Body of pancreas (tissue), 4 donors: ENCODE measurements at regions not wholly inside any gene's neighbourhood (a gene's known extent, or its start where the extent isn't known, plus 50 kb on each side); places are given as distances from the start of the nearest gene placed in this dataset.

Experiments used
- POLR2A ChIP-seq, 3 donors: fragments of 450-650 bp; IDR thresholded peaks; one replicate each; pipeline ENCODE4 v1.6.1; 2016; ENCODE audit warnings: antibody characterized with exemption in 3 of 3, mild to moderate bottlenecking in 2 of 3
- TF ChIP-seq, protein P1 (sequence below), 7 experiments: fragments of 450-650 bp in 4 of 7; fragments of 200-600 bp in 3 of 7; sonication (generic) in 3 of 7; IDR thresholded peaks; one replicate each; pipeline ENCODE4 v1.5.1; 2016 to 2019; ENCODE audit warnings: antibody characterized with exemption in 7 of 7

DNA sequence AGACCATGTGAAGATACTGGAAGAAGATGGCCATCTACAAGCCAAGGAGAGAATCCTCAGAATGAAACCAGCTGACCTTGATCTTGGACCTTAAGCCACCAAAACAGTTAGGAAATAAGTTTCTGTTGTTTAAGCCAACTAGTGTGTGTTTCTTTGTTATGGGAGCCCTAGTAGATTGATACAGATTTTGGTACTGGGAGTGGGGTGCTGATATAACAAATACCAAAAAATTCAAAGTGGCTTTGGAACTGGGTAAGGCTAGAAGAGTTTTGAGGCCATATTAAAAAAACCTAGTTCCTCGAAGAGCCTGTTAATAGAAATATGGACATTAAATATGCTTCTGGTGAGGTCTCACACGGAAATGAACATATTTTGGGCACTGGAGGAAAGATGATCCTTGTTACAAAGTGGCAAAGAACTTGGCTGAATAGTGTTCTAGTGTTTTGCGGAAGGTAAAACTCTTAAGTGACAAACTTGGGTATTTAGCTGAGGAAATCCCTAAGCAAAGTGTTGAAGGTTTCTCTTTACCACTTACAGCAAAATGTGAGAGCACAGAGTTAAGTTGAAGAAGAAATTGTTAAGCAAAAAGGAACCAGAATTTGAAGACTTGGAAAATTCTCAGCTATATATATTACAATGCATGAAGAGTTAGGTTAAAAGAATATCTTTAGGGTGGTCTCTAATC is 55.1 kb upstream of the CD83 start:
- TF ChIP-seq, protein P1, sequence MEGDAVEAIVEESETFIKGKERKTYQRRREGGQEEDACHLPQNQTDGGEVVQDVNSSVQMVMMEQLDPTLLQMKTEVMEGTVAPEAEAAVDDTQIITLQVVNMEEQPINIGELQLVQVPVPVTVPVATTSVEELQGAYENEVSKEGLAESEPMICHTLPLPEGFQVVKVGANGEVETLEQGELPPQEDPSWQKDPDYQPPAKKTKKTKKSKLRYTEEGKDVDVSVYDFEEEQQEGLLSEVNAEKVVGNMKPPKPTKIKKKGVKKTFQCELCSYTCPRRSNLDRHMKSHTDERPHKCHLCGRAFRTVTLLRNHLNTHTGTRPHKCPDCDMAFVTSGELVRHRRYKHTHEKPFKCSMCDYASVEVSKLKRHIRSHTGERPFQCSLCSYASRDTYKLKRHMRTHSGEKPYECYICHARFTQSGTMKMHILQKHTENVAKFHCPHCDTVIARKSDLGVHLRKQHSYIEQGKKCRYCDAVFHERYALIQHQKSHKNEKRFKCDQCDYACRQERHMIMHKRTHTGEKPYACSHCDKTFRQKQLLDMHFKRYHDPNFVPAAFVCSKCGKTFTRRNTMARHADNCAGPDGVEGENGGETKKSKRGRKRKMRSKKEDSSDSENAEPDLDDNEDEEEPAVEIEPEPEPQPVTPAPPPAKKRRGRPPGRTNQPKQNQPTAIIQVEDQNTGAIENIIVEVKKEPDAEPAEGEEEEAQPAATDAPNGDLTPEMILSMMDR (IDR thresholded peaks at IDR 0.05) = no peak
- no peak for TF ChIP-seq POLR2A (IDR thresholded peaks at IDR 0.05)
